ENCODE measurements at regions not wholly inside any gene's neighbourhood (a gene's known extent, or its start where the extent isn't known, plus 50 kb on each side); places are given as distances from the start of the nearest gene placed in this dataset.

GRCh38 chr1:55568732-55569131, 353.6 kb upstream of the USP24 start:
- WGBS, 2 donors (ENCODE audit: extremely low coverage in 2 of 2, insufficient read length in 2 of 2, insufficient replicate concordance in 1 of 2), result no CpG with 5 or more reads among the region's 2 CpGs
- H3K14ac ChIP-seq (ENCODE audit: low read length), result no peak overlapping the region

DNA sequence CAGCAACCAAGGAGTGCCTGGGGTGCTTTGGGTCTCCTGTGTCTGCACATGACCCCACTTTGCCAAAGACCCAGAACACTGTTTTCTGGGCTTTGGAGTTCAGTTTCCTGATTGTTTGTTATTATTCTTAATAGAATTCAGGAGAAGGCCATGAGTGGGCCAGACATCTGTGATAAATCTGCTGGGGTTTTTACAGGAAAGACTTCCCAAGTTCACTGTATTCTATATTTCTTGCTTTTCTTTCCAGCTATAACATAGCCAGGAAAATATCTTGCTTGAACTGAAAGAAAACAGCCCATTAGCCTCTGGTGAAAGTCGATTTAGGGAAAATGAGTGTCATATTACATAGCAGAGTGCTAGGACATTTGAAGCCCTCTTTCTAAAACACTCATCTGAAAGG, 345.1 kb upstream of the USP24 start:
- no peak overlapping the region for H2BK15ac ChIP-seq (ENCODE audit: low read length)
- no peak overlapping the region for H4K8ac ChIP-seq (ENCODE audit: low read depth, low read length)
- H3K23ac ChIP-seq (ENCODE audit: low read depth, low read length, poor library complexity), result no peak overlapping the region
- no peak overlapping the region for H3K4me3 ChIP-seq (ENCODE audit: low read length in 2 of 2)
- no peaks in the 10 kb centered on the region for H3K9me3 ChIP-seq (replicated peaks in 1 of 2; ENCODE audit: control insufficient read depth in 2 of 2, insufficient read depth in 1 of 2, low read depth in 1 of 2, low read length in 2 of 2)
- H2BK12ac ChIP-seq (ENCODE audit: low read length), result no peak overlapping the region
- H4K91ac ChIP-seq (ENCODE audit: low read depth, low read length, poor library complexity), result no peak overlapping the region
- no peak overlapping the region for H2BK120ac ChIP-seq (ENCODE audit: low read depth, low read length)
- H2BK5ac ChIP-seq (ENCODE audit: low read length), result no peak overlapping the region
- H3K4me2 ChIP-seq (ENCODE audit: insufficient read depth, low read length, poor library complexity, severe bottlenecking), result no peak overlapping the region
- H3K27me3 ChIP-seq (ENCODE audit: control insufficient read depth in 3 of 3, insufficient read depth in 3 of 3, low read depth in 1 of 3, low read length in 3 of 3), result no peaks in the 10 kb centered on the region
- peaks cover 0 to 2% of the 10 kb centered on the region in 2 donors for H3K4me1 ChIP-seq (ENCODE audit: control insufficient read depth in 2 of 2, insufficient read depth in 1 of 2, low read depth in 1 of 2, low read length in 2 of 2)
- H2AFZ ChIP-seq (ENCODE audit: low read length), result no peak overlapping the region
- no CpG with 5 or more reads among the region's 1 CpG for WGBS, 2 donors (ENCODE audit: extremely low coverage in 2 of 2, insufficient read length in 2 of 2, insufficient replicate concordance in 1 of 2)
- no peak overlapping the region for H3K14ac ChIP-seq (ENCODE audit: low read length)
- no peaks in the 10 kb centered on the region for H3K36me3 ChIP-seq (replicated peaks in 1 of 2; ENCODE audit: control insufficient read depth in 2 of 2, insufficient read depth in 2 of 2, low read length in 2 of 2)
- no peak overlapping the region for H3K18ac ChIP-seq (ENCODE audit: low read length)
- no peak overlapping the region for H3K4ac ChIP-seq (ENCODE audit: low read length)
- H3K79me1 ChIP-seq (ENCODE audit: low read depth, low read length), result no peaks in the 10 kb centered on the region
- no peak overlapping the region for H3K27ac ChIP-seq (replicated peaks; ENCODE audit: low read length)
- H3K9ac ChIP-seq (ENCODE audit: low read depth, low read length, poor library complexity), result no peak overlapping the region
- H2AK5ac ChIP-seq (ENCODE audit: low read depth, low read length), result no peak overlapping the region
- DNase-seq (ENCODE audit: low spot score), result no peak

More at GRCh38 chr1:55568732-55569131, 353.6 kb upstream of the USP24 start:
- Histone ChIP-seq H4K8ac (ENCODE audit: low read depth, low read length) (no peak overlapping the region), H2AFZ (ENCODE audit: low read length) (no peak overlapping the region), H3K36me3 (replicated peaks in 1 of 2; ENCODE audit: control insufficient read depth in 2 of 2, insufficient read depth in 2 of 2, low read length in 2 of 2) (no peaks in the 10 kb centered on the region), H2BK120ac (ENCODE audit: low read depth, low read length) (no peak overlapping the region), H3K23ac (ENCODE audit: low read depth, low read length, poor library complexity) (no peak overlapping the region), H2BK15ac (ENCODE audit: low read length) (no peak overlapping the region), H2AK5ac (ENCODE audit: low read depth, low read length) (no peak overlapping the region), H3K4me1 (ENCODE audit: control insufficient read depth in 2 of 2, insufficient read depth in 1 of 2, low read depth in 1 of 2, low read length in 2 of 2) (peaks cover 0 to 5% of the 10 kb centered on the region in 2 donors), H3K9me3 (replicated peaks in 1 of 2; ENCODE audit: control insufficient read depth in 2 of 2, insufficient read depth in 1 of 2, low read depth in 1 of 2, low read length in 2 of 2) (peaks cover 0 to 2% of the 10 kb centered on the region in 2 donors), H3K27me3 (ENCODE audit: control insufficient read depth in 3 of 3, insufficient read depth in 3 of 3, low read depth in 1 of 3, low read length in 3 of 3) (no peaks in the 10 kb centered on the region), H3K79me1 (ENCODE audit: low read depth, low read length) (no peaks in the 10 kb centered on the region), H3K4me2 (ENCODE audit: insufficient read depth, low read length, poor library complexity, severe bottlenecking) (no peak overlapping the region), H4K91ac (ENCODE audit: low read depth, low read length, poor library complexity) (no peak overlapping the region), H3K18ac (ENCODE audit: low read length) (no peak overlapping the region), H2BK12ac (ENCODE audit: low read length) (no peak overlapping the region), H3K9ac (ENCODE audit: low read depth, low read length, poor library complexity) (no peak overlapping the region), H3K4ac (ENCODE audit: low read length) (no peak overlapping the region), H3K27ac (replicated peaks; ENCODE audit: low read length) (no peak overlapping the region), H3K4me3 (ENCODE audit: low read length in 2 of 2) (no peak overlapping the region), H2BK5ac (ENCODE audit: low read length) (no peak overlapping the region)
- no peak for DNase-seq (ENCODE audit: low spot score)

GRCh38 chr1:55559842-55560241, 344.7 kb upstream of the USP24 start:
- H3K27ac ChIP-seq (replicated peaks; ENCODE audit: low read length), result no peak overlapping the region
- H3K14ac ChIP-seq (ENCODE audit: low read length), result no peak overlapping the region
- WGBS, 2 donors (ENCODE audit: extremely low coverage in 2 of 2, insufficient read length in 2 of 2, insufficient replicate concordance in 1 of 2), result no CpG with 5 or more reads among the region's 6 CpGs

GRCh38 chr1:55559161-55559611, 344.0 kb upstream of the USP24 start:
- H3K4me3 ChIP-seq (ENCODE audit: low read length in 2 of 2), result no peak overlapping the region
- H4K8ac ChIP-seq (ENCODE audit: low read depth, low read length), result no peak overlapping the region
- no CpG with 5 or more reads among the region's 6 CpGs for WGBS, 2 donors (ENCODE audit: extremely low coverage in 2 of 2, insufficient read length in 2 of 2, insufficient replicate concordance in 1 of 2)

More at GRCh38 chr1:55559842-55560241, 344.7 kb upstream of the USP24 start:
- Histone ChIP-seq H3K9me3 (replicated peaks in 1 of 2; ENCODE audit: control insufficient read depth in 2 of 2, insufficient read depth in 1 of 2, low read depth in 1 of 2, low read length in 2 of 2) (no peaks in the 10 kb centered on the region), H3K23ac (ENCODE audit: low read depth, low read length, poor library complexity) (no peak overlapping the region), H2BK5ac (ENCODE audit: low read length) (no peak overlapping the region), H2AK5ac (ENCODE audit: low read depth, low read length) (no peak overlapping the region), H3K4me1 (ENCODE audit: control insufficient read depth in 2 of 2, insufficient read depth in 1 of 2, low read depth in 1 of 2, low read length in 2 of 2) (peaks cover 0 to 2% of the 10 kb centered on the region in 2 donors), H3K79me1 (ENCODE audit: low read depth, low read length) (no peaks in the 10 kb centered on the region), H3K9ac (ENCODE audit: low read depth, low read length, poor library complexity) (no peak overlapping the region), H2BK15ac (ENCODE audit: low read length) (no peak overlapping the region), H3K18ac (ENCODE audit: low read length) (no peak overlapping the region), H3K4me3 (ENCODE audit: low read length in 2 of 2) (no peak overlapping the region), H4K8ac (ENCODE audit: low read depth, low read length) (no peak overlapping the region), H3K4ac (ENCODE audit: low read length) (no peak overlapping the region), H4K91ac (ENCODE audit: low read depth, low read length, poor library complexity) (no peak overlapping the region), H2BK120ac (ENCODE audit: low read depth, low read length) (no peak overlapping the region), H3K36me3 (replicated peaks in 1 of 2; ENCODE audit: control insufficient read depth in 2 of 2, insufficient read depth in 2 of 2, low read length in 2 of 2) (no peaks in the 10 kb centered on the region), H3K4me2 (ENCODE audit: insufficient read depth, low read length, poor library complexity, severe bottlenecking) (no peak overlapping the region), H3K27me3 (ENCODE audit: control insufficient read depth in 3 of 3, insufficient read depth in 3 of 3, low read depth in 1 of 3, low read length in 3 of 3) (no peaks in the 10 kb centered on the region), H2AFZ (ENCODE audit: low read length) (no peak overlapping the region), H2BK12ac (ENCODE audit: low read length) (no peak overlapping the region)
- DNase-seq (ENCODE audit: low spot score), result no peak

More at GRCh38 chr1:55559161-55559611, 344.0 kb upstream of the USP24 start:
- Histone ChIP-seq H3K9me3 (replicated peaks in 1 of 2; ENCODE audit: control insufficient read depth in 2 of 2, insufficient read depth in 1 of 2, low read depth in 1 of 2, low read length in 2 of 2) (no peaks in the 10 kb centered on the region), H3K79me1 (ENCODE audit: low read depth, low read length) (no peaks in the 10 kb centered on the region), H3K4me2 (ENCODE audit: insufficient read depth, low read length, poor library complexity, severe bottlenecking) (no peak overlapping the region), H2BK15ac (ENCODE audit: low read length) (no peak overlapping the region), H3K27ac (replicated peaks; ENCODE audit: low read length) (no peak overlapping the region), H3K18ac (ENCODE audit: low read length) (no peak overlapping the region), H3K27me3 (ENCODE audit: control insufficient read depth in 3 of 3, insufficient read depth in 3 of 3, low read depth in 1 of 3, low read length in 3 of 3) (no peaks in the 10 kb centered on the region), H4K91ac (ENCODE audit: low read depth, low read length, poor library complexity) (no peak overlapping the region), H2AK5ac (ENCODE audit: low read depth, low read length) (no peak overlapping the region), H3K4me1 (ENCODE audit: control insufficient read depth in 2 of 2, insufficient read depth in 1 of 2, low read depth in 1 of 2, low read length in 2 of 2) (peaks cover 0 to 2% of the 10 kb centered on the region in 2 donors), H3K4ac (ENCODE audit: low read length) (no peak overlapping the region), H2BK5ac (ENCODE audit: low read length) (no peak overlapping the region), H2BK120ac (ENCODE audit: low read depth, low read length) (no peak overlapping the region), H3K23ac (ENCODE audit: low read depth, low read length, poor library complexity) (no peak overlapping the region), H3K9ac (ENCODE audit: low read depth, low read length, poor library complexity) (no peak overlapping the region), H2BK12ac (ENCODE audit: low read length) (no peak overlapping the region), H3K14ac (ENCODE audit: low read length) (no peak overlapping the region), H2AFZ (ENCODE audit: low read length) (no peak overlapping the region), H3K36me3 (replicated peaks in 1 of 2; ENCODE audit: control insufficient read depth in 2 of 2, insufficient read depth in 2 of 2, low read length in 2 of 2) (no peaks in the 10 kb centered on the region)
- DNase-seq (ENCODE audit: low spot score), result no peak

All from neuronal stem cell (in vitro differentiated cells).